NCI-H2171 treated with DMSO at 0.1 percent for 48 hours (cell line): ENCODE measurements at regions not wholly inside any gene's neighbourhood (a gene's known extent, or its start where the extent isn't known, plus 50 kb on each side); places are given as distances from the start of the nearest gene placed in this dataset.
"Not testable (repeated sequence)": the region's sequence is repeated elsewhere in the genome, so short reads cannot be mapped to it uniquely, and the experiment has no call there.

Experiments used
- DNase-seq: peaks from one replicate; lab custom pipeline; 2025; lab: John Stamatoyannopoulos, UW

GRCh38 chr16:22572331-22573224 lies 61.9 kb downstream of the NPIPB5 start:
- DNase-seq = not testable (repeated sequence)

DNA sequence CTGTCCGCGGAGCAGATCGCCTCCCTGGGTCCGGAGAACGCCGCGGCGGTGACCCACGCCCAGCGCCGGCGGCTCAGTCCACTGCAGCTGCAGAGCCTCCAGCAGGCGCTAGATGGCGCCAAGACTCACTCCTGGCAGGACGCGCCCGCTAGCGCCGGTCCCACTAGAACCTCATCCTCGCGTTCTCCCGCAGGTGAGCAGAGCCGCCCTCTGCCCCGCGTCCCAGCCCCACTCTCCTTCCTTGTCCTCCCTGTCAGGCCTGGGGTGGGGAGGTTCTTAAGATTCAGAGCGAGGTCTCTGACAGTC lies 62.5 kb downstream of the NPIPB5 start:
- DNase-seq = not testable (repeated sequence)

- DNase-seq = not testable (repeated sequence)
Observed at GRCh38 chr16:22576506-22576905, 65.8 kb downstream of the NPIPB5 start.

DNA sequence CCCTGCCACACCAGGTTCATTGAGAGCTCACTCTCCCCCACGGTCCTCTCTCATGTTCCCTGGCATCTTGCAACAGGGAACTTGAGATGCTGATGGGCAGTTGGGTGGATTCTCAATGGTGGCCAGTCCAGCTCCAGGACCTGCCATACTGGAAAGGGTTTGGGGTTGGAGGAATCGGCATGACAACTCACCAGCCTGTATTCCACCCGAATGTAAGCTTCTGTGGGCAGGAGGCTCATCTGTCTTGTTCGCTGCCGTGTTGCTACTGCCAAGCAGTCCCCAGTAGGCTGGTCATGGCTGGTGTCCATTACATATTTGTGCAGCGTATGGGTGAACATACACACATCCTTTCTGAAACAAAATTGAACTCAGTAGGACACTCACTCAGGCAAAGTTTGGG lies 72.5 kb downstream of the NPIPB5 start:
- DNase-seq = not testable (repeated sequence)

GRCh38 chr16:22584459-22584858 lies 73.8 kb downstream of the NPIPB5 start:
- DNase-seq = not testable (repeated sequence)

DNA sequence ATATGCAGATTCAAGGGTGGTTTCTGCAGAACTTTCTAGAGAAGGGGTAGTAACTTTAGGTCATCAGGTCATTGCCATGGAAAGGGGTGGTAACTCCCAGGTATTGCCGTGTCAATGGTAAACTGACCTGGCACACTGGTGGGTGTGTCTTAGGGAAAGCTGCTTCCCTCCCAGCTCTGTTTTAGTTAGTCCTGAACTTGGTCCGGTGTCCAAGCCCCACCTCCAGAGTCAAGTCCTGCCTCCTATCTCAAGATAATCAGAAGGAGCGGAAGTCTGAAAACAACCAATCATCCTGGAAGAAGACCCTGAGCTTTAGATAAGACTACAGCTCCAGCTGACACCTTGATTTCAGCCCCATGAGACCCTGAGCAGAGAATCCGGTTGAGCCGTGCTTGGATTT lies 74.2 kb downstream of the NPIPB5 start:
- not testable (repeated sequence) for DNase-seq

GRCh38 chr16:22585431-22585830 lies 74.7 kb downstream of the NPIPB5 start:
- DNase-seq = not testable (repeated sequence)

DNA sequence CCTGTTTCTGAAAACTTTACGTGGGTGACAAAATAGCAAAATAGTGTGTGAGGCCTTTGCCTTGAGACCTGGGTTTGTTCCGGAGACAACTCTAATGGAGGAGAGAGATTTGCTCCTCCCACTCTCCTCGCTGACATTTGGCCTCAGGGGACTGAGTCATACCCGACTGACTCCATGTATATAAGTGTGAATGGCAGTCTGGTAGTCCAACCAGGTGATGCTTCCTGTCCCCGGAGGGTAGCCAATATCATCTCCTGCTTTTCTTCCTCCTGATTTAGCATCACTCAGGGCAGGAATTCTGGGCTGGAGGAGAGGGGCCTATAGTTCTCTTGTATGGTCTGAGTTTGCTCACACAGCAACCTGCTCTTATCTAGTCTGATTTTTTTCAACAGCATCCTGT lies 76.0 kb downstream of the NPIPB5 start:
- DNase-seq = not testable (repeated sequence)

- not testable (repeated sequence) for DNase-seq
Observed at GRCh38 chr16:22589757-22590156, 79.1 kb downstream of the NPIPB5 start.

- not testable (repeated sequence) for DNase-seq
Observed at GRCh38 chr16:22596445-22597045, 85.9 kb downstream of the NPIPB5 start.

DNA sequence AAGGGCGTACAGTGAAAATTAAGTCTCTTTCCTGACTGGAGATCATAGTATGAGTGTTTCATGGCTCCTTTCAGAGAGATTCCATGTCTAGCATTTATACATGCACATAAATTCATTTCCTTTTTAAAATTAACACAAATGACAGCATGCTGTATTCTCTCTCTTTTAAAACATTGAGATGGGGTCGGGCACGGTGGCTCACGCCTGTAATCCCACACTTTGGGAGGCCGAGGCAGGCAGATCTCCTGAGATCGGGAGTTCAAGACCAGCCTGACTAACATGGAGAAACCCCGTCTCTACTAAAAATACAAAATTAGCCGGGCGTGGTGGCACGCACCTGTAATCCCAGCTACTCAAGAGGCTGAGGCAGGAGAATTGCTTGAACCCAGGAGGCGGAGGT lies 93.1 kb downstream of the NPIPB5 start:
- not testable (repeated sequence) for DNase-seq

GRCh38 chr16:22606619-22607018 lies 95.9 kb downstream of the NPIPB5 start:
- DNase-seq = not testable (repeated sequence)

DNA sequence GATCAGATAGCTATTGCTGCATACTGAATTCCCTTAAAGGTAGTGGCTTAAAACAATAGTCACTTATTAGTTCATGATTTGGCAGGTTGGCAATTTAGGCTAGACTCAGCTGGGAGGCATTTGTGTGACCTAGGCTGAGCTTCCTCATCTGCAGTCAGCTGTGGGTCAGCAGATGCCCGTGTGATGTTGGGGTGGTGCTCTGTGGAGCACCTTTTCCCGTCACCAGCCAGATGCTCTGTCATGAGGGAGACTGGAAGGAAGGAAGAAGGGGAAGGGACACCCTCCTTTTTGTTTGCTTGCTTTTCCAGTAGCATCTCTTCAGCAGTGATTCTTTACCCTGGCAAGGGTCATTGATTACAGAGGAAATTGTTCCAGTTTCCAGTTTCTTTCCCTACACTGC lies 99.1 kb downstream of the NPIPB5 start:
- DNase-seq = not testable (repeated sequence)

DNA sequence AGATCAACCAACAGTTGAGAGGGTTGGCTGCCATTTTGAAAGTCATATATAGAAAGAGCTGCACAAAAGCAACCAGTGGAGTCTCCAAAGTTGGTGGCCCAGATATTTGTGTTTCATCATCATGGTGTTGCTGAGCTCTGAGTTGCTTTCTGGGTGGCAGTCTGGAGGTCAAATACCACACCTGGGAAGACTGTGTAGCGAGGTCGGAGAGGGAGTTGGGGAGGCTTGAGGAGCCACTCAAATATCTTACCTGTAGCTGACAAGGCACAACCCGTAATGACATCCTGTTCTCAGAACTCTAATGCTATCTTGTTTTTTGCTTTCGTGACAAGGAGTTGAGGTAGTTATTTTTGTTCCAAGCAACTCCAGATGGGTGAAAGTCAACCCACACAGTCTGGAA lies 100.4 kb downstream of the NPIPB5 start:
- not testable (repeated sequence) for DNase-seq

DNA sequence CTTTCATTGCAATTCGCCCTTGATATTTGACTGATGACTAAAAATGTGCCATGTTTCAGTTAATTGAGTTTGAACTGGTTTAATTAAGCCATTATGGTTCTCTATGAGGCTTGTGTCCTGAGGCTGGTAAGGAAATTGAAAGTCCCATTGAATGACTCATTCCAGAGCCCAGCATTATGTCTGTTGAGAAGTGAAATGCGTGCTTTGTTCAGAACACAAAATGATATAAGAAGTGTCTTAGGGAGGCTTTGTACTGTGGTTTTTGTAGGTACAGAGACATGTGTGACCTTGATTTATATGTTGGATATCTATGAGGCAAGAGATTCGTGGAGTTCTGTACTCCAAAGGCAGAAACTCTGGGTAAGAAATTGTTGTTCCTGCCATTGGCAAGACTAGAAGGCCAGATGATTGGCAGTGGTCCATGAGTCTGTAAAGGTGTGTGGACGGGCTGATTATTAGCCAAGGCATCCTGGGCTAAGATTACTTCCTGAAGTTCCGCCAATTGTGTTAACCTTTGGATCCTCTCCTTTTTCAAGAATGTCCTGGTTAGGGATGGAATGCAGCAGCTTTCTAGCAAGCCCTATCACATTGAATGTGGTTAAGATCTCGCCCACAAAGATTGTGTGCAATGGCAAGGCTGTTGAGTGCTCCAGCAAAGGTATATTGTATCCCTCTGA lies 103.7 kb downstream of the NPIPB5 start:
- DNase-seq = no peak

DNA sequence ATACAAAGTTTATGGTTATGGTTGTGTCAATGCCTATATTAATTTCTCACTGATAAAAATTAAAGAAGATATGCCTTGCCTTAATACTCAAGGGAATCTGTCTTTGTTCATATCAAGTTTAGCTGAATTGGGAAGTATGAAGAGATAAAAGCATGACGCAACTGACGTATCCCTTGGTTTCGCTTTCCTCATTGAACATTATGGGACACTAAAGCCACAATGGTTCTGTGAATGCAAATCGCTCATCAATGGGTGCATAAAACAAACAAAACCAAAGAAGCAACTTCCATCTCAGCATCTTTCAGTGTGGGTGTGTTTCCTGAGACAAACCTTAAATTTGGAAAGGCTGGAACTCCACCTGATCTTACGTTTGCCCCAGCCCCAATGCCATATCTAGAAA lies 108.2 kb downstream of the NPIPB5 start:
- DNase-seq = no peak

DNA sequence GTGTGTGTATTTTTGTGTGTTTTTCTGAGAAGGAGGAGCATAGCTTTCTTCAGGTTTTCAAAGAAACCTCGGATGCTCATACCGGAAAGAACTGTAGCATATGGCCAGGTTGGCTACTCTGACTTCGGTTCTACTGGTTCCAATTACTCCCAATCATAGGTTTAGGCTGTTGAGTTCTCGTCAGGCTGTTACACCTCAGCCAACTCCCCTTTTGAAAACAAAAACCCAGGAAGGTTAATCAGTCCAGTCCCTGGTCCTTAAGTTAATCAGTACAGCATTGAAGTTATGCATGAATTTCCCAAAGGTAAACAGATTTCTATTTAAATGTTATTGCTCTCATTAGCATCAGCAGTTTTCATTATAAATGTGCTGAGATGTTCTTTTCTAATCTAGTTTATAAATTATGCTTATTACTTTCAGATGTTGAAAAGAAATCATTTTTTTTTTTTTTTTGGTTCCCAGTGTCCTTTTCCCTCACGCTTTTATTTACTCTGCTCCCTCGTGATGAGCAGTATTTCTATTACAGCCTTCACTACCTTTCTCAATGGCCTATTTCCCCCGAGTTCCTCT lies 111.0 kb downstream of the NPIPB5 start:
- no peak for DNase-seq

DNA sequence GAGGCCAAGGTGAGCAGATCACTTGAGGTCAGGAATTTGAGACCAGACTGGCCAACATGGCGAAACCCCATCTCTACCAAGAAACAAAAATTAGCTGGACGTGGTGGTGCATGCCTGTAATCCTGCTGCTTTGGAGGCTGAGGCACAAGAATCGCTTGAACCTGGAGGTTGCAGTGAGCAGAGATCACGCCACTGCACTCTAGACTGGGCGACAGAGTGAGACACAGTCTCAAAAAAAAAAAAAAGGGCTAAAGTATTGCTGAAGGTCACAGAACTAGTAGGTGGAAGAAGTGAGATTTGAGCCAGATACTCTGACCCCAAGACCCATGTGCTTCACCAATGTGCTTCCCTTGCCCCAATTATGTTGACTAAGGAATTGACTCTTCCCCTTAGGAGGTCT lies 112.0 kb downstream of the NPIPB5 start:
- no peak for DNase-seq

DNA sequence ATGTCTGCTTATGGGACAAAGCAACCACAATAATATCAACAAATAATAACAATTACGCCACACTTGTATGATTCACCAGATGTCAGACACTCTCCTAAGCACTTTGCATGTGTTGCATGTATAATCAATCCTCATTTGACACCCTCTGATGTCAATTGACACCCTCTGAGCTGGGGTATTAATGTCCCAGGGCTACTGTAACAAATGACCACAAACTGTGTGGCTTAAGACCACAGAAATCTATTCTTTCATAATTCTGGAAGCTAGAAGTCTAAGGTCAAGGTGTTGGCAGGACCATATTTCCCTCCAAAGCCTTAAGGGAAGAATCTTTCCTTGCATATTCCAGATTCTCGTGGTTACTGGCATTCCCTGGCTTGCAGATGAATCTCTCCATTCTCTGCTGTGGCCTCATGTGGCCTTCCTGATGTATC lies 112.7 kb downstream of the NPIPB5 start:
- DNase-seq = no peak

- no peak for DNase-seq
Observed at GRCh38 chr16:22624038-22624799, 113.5 kb downstream of the NPIPB5 start.

GRCh38 chr16:22624800-22625533 lies 114.3 kb downstream of the NPIPB5 start:
- no peak for DNase-seq
